GM23338 (cell line): ENCODE measurements at regions not wholly inside any gene's neighbourhood (a gene's known extent, or its start where the extent isn't known, plus 50 kb on each side); places are given as distances from the start of the nearest gene placed in this dataset.

Source experiments
- ATAC-seq: fragments of 200-7000 bp; cut with Tn5 transposase; 3 replicates; pipeline ENCODE4 v1.9.1; 2020
- DNase-seq: peaks from one replicate; pipeline ENCODE4 v3.0.0-alpha.2; 2015; ENCODE audit warnings: low spot score
- H2AFZ ChIP-seq: fragments of 200-600 bp; sonication (generic); 2 replicates; pipeline ENCODE4 v1.8.0; 2016; ENCODE audit warnings: antibody characterized with exemption, mild to moderate bottlenecking, moderate library complexity
- H3F3A ChIP-seq: fragments of 200-600 bp; sonication (generic); replicated peaks from 2 replicates; pipeline ENCODE4 v1.8.0; 2017; ENCODE audit warnings: antibody characterized with exemption, mixed run types, low read depth
- H3K27ac ChIP-seq: fragments of 200-600 bp; sonication (generic); 2 replicates; pipeline ENCODE4 v1.6.1; 2016; ENCODE audit warnings: low read depth
- H3K27me3 ChIP-seq: fragments of 200-600 bp; sonication (generic); 2 replicates; pipeline ENCODE4 v1.8.0; 2016; ENCODE audit warnings: mild to moderate bottlenecking, mixed run types, moderate library complexity; ENCODE audit not compliant: insufficient read depth
- H3K36me3 ChIP-seq: fragments of 200-600 bp; sonication (generic); 2 replicates; pipeline ENCODE4 v1.8.0; 2016; ENCODE audit warnings: mild to moderate bottlenecking; ENCODE audit not compliant: insufficient read depth
- H3K4me1 ChIP-seq: fragments of 200-600 bp; sonication (generic); 2 replicates; pipeline ENCODE4 v1.8.0; 2016; ENCODE audit warnings: mild to moderate bottlenecking, moderate library complexity; ENCODE audit not compliant: insufficient read depth
- H3K4me2 ChIP-seq: fragments of 200-600 bp; sonication (generic); 2 replicates; pipeline ENCODE4 v1.7.1; 2017; ENCODE audit warnings: mixed run types
- H3K4me3 ChIP-seq: fragments of 200-600 bp; sonication (generic); 2 replicates; pipeline ENCODE4 v1.6.1; 2016; ENCODE audit warnings: mixed run types
- H3K79me2 ChIP-seq: fragments of 200-600 bp; sonication (generic); replicated peaks from 2 replicates; pipeline ENCODE4 v1.8.0; 2017; ENCODE audit warnings: mild to moderate bottlenecking; ENCODE audit not compliant: insufficient read depth
- H3K9me2 ChIP-seq: fragments of 200-600 bp; sonication (generic); 2 replicates; pipeline ENCODE4 v1.8.0; 2017; ENCODE audit not compliant: insufficient read depth
- H4K20me1 ChIP-seq: fragments of 200-600 bp; sonication (generic); replicated peaks from 2 replicates; pipeline ENCODE4 v1.8.0; 2017; ENCODE audit warnings: mild to moderate bottlenecking; ENCODE audit not compliant: insufficient read depth
- H3K27ac Mint-ChIP-seq: 2 replicates; pipeline ENCODE4 v1.8.0; 2020; ENCODE audit warnings: inconsistent platforms, mild to moderate bottlenecking, moderate library complexity, mixed read lengths
- H3K27me3 Mint-ChIP-seq: 3 replicates; pipeline ENCODE4 v1.8.0; 2022; ENCODE audit warnings: low read depth, mild to moderate bottlenecking, moderate library complexity, mixed read lengths, inconsistent platforms; ENCODE audit not compliant: insufficient read depth, poor library complexity
- H3K36me3 Mint-ChIP-seq: 3 replicates; pipeline ENCODE4 v1.8.0; 2021; ENCODE audit warnings: low read depth, mild to moderate bottlenecking, inconsistent platforms, moderate library complexity, mixed read lengths
- H3K4me1 Mint-ChIP-seq: 3 replicates; pipeline ENCODE4 v1.8.0; 2020; ENCODE audit warnings: mild to moderate bottlenecking, inconsistent platforms, mixed read lengths
- H3K4me3 Mint-ChIP-seq: 3 replicates; pipeline ENCODE4 v1.8.0; 2021; ENCODE audit warnings: moderate library complexity, mild to moderate bottlenecking, inconsistent platforms, mixed read lengths
- H3K9me3 Mint-ChIP-seq: 3 replicates; pipeline ENCODE4 v1.8.0; 2020; ENCODE audit warnings: moderate library complexity, mild to moderate bottlenecking, inconsistent platforms, mixed read lengths
- CREB1 ChIP-seq: fragments of 250-450 bp; sonication (Bioruptor Pico); IDR thresholded peaks from 2 replicates; pipeline ENCODE4 v1.5.0; 2020; ENCODE audit warnings: low read depth, mild to moderate bottlenecking, moderate library complexity
- EZH2 ChIP-seq: fragments of 200-600 bp; sonication (generic); IDR thresholded peaks from one replicate; pipeline ENCODE4 v1.8.0; 2017; ENCODE audit warnings: antibody characterized with exemption, mild to moderate bottlenecking, low read depth; ENCODE audit not compliant: unreplicated experiment
- EZH2phosphoT487 ChIP-seq: fragments of 200-600 bp; sonication (generic); IDR thresholded peaks from one replicate; pipeline ENCODE4 v1.8.1; 2018; ENCODE audit warnings: antibody characterized with exemption; ENCODE audit not compliant: unreplicated experiment
- JUNB ChIP-seq: IDR thresholded peaks from one replicate; pipeline ENCODE4 v1.6.1; 2016; ENCODE audit warnings: antibody characterized with exemption; ENCODE audit not compliant: unreplicated experiment
- NANOG ChIP-seq: IDR thresholded peaks from 2 replicates; pipeline ENCODE4 v1.6.1; 2016; ENCODE audit warnings: antibody characterized with exemption, borderline replicate concordance
- POLR2AphosphoS5 ChIP-seq: IDR thresholded peaks from 2 replicates; pipeline ENCODE4 v1.6.1; 2016; ENCODE audit warnings: antibody characterized with exemption, low read depth
- STAT1 ChIP-seq: IDR thresholded peaks from one replicate; pipeline ENCODE4 v1.6.1; 2016; ENCODE audit warnings: antibody characterized with exemption; ENCODE audit not compliant: unreplicated experiment
- ZNF114 ChIP-seq: fragments of 250-450 bp; sonication (Bioruptor Pico); IDR thresholded peaks from 2 replicates; pipeline ENCODE4 v1.5.0; 2020; ENCODE audit warnings: mild to moderate bottlenecking, moderate library complexity
- ZNF331 ChIP-seq: fragments of 250-450 bp; sonication (Bioruptor Pico); IDR thresholded peaks from 2 replicates; pipeline ENCODE4 v1.5.0; 2020; ENCODE audit warnings: low read depth, mild to moderate bottlenecking, moderate library complexity
- TF ChIP-seq, protein P1 (sequence below): fragments of 250-450 bp; sonication (Bioruptor Pico); IDR thresholded peaks from 2 replicates; pipeline ENCODE4 v1.5.0; 2020; ENCODE audit warnings: mild to moderate bottlenecking, moderate library complexity
- TF ChIP-seq, protein P2 (sequence below), 2 experiments: fragments of 200-600 bp in 1 of 2; sonication (generic) in 1 of 2; conservative IDR thresholded peaks; 2 replicates each; pipeline versions ENCODE4 v1.5.1 to v1.6.1; 2016 to 2017; ENCODE audit warnings: antibody characterized with exemption in 2 of 2, low read depth in 2 of 2, mild to moderate bottlenecking in 2 of 2, moderate library complexity in 1 of 2
- TF ChIP-seq, protein P3 (sequence below): IDR thresholded peaks from 2 replicates; pipeline ENCODE4 v1.6.1; 2016; ENCODE audit warnings: antibody characterized with exemption
- TF ChIP-seq, protein P4 (sequence below): IDR thresholded peaks from one replicate; pipeline ENCODE4 v1.6.1; 2018; ENCODE audit warnings: antibody characterized with exemption; ENCODE audit not compliant: unreplicated experiment

DNA sequence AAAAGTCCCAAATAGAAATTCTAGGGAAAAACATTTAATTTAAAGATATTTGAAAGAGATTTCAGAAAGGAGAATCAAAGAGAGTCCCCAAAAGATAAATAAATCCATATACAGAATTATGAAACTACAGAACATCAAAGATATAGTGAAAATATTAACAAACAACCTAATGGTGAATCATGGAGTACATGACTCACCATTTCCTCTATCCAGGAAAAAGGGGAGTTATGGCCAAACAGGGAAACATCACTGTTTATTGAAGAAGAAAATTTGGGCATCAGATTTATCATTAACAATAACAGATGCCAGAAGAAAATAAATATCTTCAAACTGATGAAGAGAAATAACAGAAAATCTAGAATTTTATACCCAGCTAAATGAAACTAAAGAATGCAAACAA, 448.3 kb downstream of the CDH2 start:
- peaks cover 7% of the 10 kb centered on the region for H3K4me1 Mint-ChIP-seq
- no peaks in the 10 kb centered on the region for H3F3A ChIP-seq
- H3K36me3 Mint-ChIP-seq: peaks cover 14% of the 10 kb centered on the region; the same call in 1 of the 3 replicates
- H3K27ac ChIP-seq: no peak overlapping the region
- H3K4me2 ChIP-seq: no peak overlapping the region
- no peak overlapping the region for H2AFZ ChIP-seq
- no peaks in the 10 kb centered on the region for H3K27me3 ChIP-seq
- H3K4me1 ChIP-seq: peaks cover 9% of the 10 kb centered on the region; the same call in 1 of the 2 replicates
- H4K20me1 ChIP-seq: no peaks in the 10 kb centered on the region
- no peak overlapping the region for H3K27ac Mint-ChIP-seq
- no peaks in the 10 kb centered on the region; the same call in 1 of the 2 replicates for H3K9me2 ChIP-seq
- H3K27me3 Mint-ChIP-seq: peaks cover 2% of the 10 kb centered on the region
- 0 out of 2 replicates have a peak, but pooled peaks cover 4% of the 10 kb centered on the region for H3K36me3 ChIP-seq
- no peak for DNase-seq
- H3K9me3 Mint-ChIP-seq: peaks cover 26% of the 10 kb centered on the region
- no peak overlapping the region for H3K4me3 ChIP-seq
- no peaks in the 10 kb centered on the region for H3K79me2 ChIP-seq
- TF ChIP-seq EZH2: no peak
- no peak for TF ChIP-seq EZH2phosphoT487
- TF ChIP-seq POLR2AphosphoS5: no peak
- TF ChIP-seq, protein P1, sequence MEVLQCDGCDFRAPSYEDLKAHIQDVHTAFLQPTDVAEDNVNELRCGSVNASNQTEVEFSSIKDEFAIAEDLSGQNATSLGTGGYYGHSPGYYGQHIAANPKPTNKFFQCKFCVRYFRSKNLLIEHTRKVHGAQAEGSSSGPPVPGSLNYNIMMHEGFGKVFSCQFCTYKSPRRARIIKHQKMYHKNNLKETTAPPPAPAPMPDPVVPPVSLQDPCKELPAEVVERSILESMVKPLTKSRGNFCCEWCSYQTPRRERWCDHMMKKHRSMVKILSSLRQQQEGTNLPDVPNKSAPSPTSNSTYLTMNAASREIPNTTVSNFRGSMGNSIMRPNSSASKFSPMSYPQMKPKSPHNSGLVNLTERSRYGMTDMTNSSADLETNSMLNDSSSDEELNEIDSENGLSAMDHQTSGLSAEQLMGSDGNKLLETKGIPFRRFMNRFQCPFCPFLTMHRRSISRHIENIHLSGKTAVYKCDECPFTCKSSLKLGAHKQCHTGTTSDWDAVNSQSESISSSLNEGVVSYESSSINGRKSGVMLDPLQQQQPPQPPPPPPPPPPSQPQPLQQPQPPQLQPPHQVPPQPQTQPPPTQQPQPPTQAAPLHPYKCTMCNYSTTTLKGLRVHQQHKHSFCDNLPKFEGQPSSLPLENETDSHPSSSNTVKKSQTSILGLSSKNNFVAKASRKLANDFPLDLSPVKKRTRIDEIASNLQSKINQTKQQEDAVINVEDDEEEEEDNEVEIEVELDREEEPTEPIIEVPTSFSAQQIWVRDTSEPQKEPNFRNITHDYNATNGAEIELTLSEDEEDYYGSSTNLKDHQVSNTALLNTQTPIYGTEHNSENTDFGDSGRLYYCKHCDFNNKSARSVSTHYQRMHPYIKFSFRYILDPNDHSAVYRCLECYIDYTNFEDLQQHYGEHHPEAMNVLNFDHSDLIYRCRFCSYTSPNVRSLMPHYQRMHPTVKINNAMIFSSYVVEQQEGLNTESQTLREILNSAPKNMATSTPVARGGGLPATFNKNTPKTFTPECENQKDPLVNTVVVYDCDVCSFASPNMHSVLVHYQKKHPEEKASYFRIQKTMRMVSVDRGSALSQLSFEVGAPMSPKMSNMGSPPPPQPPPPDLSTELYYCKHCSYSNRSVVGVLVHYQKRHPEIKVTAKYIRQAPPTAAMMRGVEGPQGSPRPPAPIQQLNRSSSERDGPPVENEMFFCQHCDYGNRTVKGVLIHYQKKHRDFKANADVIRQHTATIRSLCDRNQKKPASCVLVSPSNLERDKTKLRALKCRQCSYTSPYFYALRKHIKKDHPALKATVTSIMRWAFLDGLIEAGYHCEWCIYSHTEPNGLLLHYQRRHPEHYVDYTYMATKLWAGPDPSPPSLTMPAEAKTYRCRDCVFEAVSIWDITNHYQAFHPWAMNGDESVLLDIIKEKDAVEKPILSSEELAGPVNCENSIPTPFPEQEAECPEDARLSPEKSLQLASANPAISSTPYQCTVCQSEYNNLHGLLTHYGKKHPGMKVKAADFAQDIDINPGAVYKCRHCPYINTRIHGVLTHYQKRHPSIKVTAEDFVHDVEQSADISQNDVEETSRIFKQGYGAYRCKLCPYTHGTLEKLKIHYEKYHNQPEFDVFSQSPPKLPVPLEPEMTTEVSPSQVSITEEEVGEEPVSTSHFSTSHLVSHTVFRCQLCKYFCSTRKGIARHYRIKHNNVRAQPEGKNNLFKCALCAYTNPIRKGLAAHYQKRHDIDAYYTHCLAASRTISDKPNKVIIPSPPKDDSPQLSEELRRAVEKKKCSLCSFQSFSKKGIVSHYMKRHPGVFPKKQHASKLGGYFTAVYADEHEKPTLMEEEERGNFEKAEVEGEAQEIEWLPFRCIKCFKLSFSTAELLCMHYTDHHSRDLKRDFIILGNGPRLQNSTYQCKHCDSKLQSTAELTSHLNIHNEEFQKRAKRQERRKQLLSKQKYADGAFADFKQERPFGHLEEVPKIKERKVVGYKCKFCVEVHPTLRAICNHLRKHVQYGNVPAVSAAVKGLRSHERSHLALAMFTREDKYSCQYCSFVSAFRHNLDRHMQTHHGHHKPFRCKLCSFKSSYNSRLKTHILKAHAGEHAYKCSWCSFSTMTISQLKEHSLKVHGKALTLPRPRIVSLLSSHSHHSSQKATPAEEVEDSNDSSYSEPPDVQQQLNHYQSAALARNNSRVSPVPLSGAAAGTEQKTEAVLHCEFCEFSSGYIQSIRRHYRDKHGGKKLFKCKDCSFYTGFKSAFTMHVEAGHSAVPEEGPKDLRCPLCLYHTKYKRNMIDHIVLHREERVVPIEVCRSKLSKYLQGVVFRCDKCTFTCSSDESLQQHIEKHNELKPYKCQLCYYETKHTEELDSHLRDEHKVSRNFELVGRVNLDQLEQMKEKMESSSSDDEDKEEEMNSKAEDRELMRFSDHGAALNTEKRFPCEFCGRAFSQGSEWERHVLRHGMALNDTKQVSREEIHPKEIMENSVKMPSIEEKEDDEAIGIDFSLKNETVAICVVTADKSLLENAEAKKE (CRISPR knock-in tag): no peak
- TF ChIP-seq, protein P2, sequence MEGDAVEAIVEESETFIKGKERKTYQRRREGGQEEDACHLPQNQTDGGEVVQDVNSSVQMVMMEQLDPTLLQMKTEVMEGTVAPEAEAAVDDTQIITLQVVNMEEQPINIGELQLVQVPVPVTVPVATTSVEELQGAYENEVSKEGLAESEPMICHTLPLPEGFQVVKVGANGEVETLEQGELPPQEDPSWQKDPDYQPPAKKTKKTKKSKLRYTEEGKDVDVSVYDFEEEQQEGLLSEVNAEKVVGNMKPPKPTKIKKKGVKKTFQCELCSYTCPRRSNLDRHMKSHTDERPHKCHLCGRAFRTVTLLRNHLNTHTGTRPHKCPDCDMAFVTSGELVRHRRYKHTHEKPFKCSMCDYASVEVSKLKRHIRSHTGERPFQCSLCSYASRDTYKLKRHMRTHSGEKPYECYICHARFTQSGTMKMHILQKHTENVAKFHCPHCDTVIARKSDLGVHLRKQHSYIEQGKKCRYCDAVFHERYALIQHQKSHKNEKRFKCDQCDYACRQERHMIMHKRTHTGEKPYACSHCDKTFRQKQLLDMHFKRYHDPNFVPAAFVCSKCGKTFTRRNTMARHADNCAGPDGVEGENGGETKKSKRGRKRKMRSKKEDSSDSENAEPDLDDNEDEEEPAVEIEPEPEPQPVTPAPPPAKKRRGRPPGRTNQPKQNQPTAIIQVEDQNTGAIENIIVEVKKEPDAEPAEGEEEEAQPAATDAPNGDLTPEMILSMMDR (conservative IDR thresholded peaks at IDR 0.05; ENCODE audit: low read depth in 2 of 2): no peak
- TF ChIP-seq CREB1: no peak
- no peak for TF ChIP-seq STAT1
- TF ChIP-seq NANOG: no peak
- TF ChIP-seq, protein P3, sequence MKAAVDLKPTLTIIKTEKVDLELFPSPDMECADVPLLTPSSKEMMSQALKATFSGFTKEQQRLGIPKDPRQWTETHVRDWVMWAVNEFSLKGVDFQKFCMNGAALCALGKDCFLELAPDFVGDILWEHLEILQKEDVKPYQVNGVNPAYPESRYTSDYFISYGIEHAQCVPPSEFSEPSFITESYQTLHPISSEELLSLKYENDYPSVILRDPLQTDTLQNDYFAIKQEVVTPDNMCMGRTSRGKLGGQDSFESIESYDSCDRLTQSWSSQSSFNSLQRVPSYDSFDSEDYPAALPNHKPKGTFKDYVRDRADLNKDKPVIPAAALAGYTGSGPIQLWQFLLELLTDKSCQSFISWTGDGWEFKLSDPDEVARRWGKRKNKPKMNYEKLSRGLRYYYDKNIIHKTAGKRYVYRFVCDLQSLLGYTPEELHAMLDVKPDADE: no peak
- TF ChIP-seq, protein P4, sequence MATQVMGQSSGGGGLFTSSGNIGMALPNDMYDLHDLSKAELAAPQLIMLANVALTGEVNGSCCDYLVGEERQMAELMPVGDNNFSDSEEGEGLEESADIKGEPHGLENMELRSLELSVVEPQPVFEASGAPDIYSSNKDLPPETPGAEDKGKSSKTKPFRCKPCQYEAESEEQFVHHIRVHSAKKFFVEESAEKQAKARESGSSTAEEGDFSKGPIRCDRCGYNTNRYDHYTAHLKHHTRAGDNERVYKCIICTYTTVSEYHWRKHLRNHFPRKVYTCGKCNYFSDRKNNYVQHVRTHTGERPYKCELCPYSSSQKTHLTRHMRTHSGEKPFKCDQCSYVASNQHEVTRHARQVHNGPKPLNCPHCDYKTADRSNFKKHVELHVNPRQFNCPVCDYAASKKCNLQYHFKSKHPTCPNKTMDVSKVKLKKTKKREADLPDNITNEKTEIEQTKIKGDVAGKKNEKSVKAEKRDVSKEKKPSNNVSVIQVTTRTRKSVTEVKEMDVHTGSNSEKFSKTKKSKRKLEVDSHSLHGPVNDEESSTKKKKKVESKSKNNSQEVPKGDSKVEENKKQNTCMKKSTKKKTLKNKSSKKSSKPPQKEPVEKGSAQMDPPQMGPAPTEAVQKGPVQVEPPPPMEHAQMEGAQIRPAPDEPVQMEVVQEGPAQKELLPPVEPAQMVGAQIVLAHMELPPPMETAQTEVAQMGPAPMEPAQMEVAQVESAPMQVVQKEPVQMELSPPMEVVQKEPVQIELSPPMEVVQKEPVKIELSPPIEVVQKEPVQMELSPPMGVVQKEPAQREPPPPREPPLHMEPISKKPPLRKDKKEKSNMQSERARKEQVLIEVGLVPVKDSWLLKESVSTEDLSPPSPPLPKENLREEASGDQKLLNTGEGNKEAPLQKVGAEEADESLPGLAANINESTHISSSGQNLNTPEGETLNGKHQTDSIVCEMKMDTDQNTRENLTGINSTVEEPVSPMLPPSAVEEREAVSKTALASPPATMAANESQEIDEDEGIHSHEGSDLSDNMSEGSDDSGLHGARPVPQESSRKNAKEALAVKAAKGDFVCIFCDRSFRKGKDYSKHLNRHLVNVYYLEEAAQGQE: no peak
- TF ChIP-seq ZNF114 (CRISPR knock-in tag): no peak
- TF ChIP-seq JUNB: no peak
- TF ChIP-seq ZNF331 (CRISPR knock-in tag): no peak
- ATAC-seq: no peak
- no peak overlapping the region for H3K4me3 Mint-ChIP-seq
